Stomach smooth muscle (tissue), 2 donors: ENCODE measurements at regions not wholly inside any gene's neighbourhood (a gene's known extent, or its start where the extent isn't known, plus 50 kb on each side); places are given as distances from the start of the nearest gene placed in this dataset.

Experiments used
- H3K27ac ChIP-seq: one replicate; pipeline ENCODE4 v1.7.0; 2013; ENCODE audit warnings: mild to moderate bottlenecking, low read length, inconsistent platforms
- H3K27me3 ChIP-seq, 2 donors: one replicate each; pipeline ENCODE4 v1.7.0; 2013; ENCODE audit warnings: low read length in 2 of 2; ENCODE audit not compliant: insufficient read depth in 2 of 2, control insufficient read depth in 1 of 2
- H3K36me3 ChIP-seq, 2 donors: one replicate each; pipeline ENCODE4 v1.7.0; 2013; ENCODE audit warnings: low read length in 2 of 2; ENCODE audit not compliant: control insufficient read depth in 2 of 2, insufficient read depth in 2 of 2
- H3K4me1 ChIP-seq: one replicate; pipeline ENCODE4 v1.7.0; 2013; ENCODE audit warnings: low read length; ENCODE audit not compliant: control insufficient read depth, insufficient read depth
- H3K4me3 ChIP-seq, 2 donors: one replicate each; pipeline ENCODE4 v1.7.0; 2013; ENCODE audit warnings: low read length in 2 of 2
- H3K9ac ChIP-seq, 2 donors: one replicate each; pipeline ENCODE4 v1.7.0; 2013; ENCODE audit warnings: low read length in 2 of 2, mild to moderate bottlenecking in 1 of 2
- H3K9me3 ChIP-seq, 2 donors: one replicate each; pipeline ENCODE4 v1.7.0; 2013; ENCODE audit warnings: low read length in 2 of 2; ENCODE audit not compliant: control insufficient read depth in 2 of 2
- donor health status: healthy.
- donor health status: Pancreatic carcinoma.

GRCh38 chr10:111703986-111704385 lies 479.6 kb downstream of the GPAM start:
- H3K27ac ChIP-seq, result no peak overlapping the region
- no peak overlapping the region for H3K4me3 ChIP-seq
- H3K36me3 ChIP-seq, result no peaks in the 10 kb centered on the region
- H3K9ac ChIP-seq, result no peak overlapping the region
- peaks cover 0 to 3% of the 10 kb centered on the region in 2 donors for H3K9me3 ChIP-seq
- H3K27me3 ChIP-seq, result no peaks in the 10 kb centered on the region
- H3K4me1 ChIP-seq, result no peaks in the 10 kb centered on the region

GRCh38 chr10:111705021-111705420 lies 478.5 kb downstream of the GPAM start:
- Histone ChIP-seq H3K27ac (no peak overlapping the region), H3K9ac (no peak overlapping the region), H3K36me3 (no peaks in the 10 kb centered on the region), H3K27me3 (no peaks in the 10 kb centered on the region), H3K4me3 (no peak overlapping the region), H3K4me1 (no peaks in the 10 kb centered on the region), H3K9me3 (peaks cover 0 to 3% of the 10 kb centered on the region in 2 donors)

- Histone ChIP-seq H3K27ac (no peak overlapping the region), H3K27me3 (no peaks in the 10 kb centered on the region), H3K9ac (no peak overlapping the region), H3K4me1 (no peaks in the 10 kb centered on the region), H3K36me3 (no peaks in the 10 kb centered on the region), H3K4me3 (no peak overlapping the region), H3K9me3 (peaks cover 0 to 3% of the 10 kb centered on the region in 2 donors)
These were observed 477.2 kb downstream of the GPAM start for GRCh38 chr10:111706331-111706730.

- H3K4me3 ChIP-seq, result no peak overlapping the region
- no peaks in the 10 kb centered on the region for H3K27me3 ChIP-seq
- H3K27ac ChIP-seq, result no peak overlapping the region
These were observed 476.5 kb downstream of the GPAM start for GRCh38 chr10:111707076-111707475.

GRCh38 chr10:111709603-111710002 lies 474.0 kb downstream of the GPAM start:
- H3K9ac ChIP-seq, result no peak overlapping the region
- no peaks in the 10 kb centered on the region for H3K4me1 ChIP-seq
- H3K27me3 ChIP-seq, result no peaks in the 10 kb centered on the region
- no peaks in the 10 kb centered on the region for H3K36me3 ChIP-seq
- H3K9me3 ChIP-seq, result peaks cover 0 to 5% of the 10 kb centered on the region in 2 donors
- no peak overlapping the region for H3K27ac ChIP-seq
- no peak overlapping the region for H3K4me3 ChIP-seq

More at GRCh38 chr10:111707076-111707475, 476.5 kb downstream of the GPAM start:
- no peaks in the 10 kb centered on the region for H3K4me1 ChIP-seq
- H3K9me3 ChIP-seq, result peaks cover 0 to 3% of the 10 kb centered on the region in 2 donors
- H3K36me3 ChIP-seq, result no peaks in the 10 kb centered on the region
- no peak overlapping the region for H3K9ac ChIP-seq

GRCh38 chr10:111716032-111716431 lies 467.5 kb downstream of the GPAM start:
- Histone ChIP-seq H3K4me1 (no peaks in the 10 kb centered on the region), H3K27me3 (no peaks in the 10 kb centered on the region), H3K27ac (no peak overlapping the region), H3K36me3 (no peaks in the 10 kb centered on the region), H3K9me3 (peaks cover 0 to 13% of the 10 kb centered on the region in 2 donors), H3K9ac (no peak overlapping the region), H3K4me3 (no peak overlapping the region)

GRCh38 chr10:111724121-111724520 lies 459.4 kb downstream of the GPAM start:
- no peaks in the 10 kb centered on the region for H3K9me3 ChIP-seq
- H3K9ac ChIP-seq, result no peak overlapping the region
- H3K4me1 ChIP-seq, result no peaks in the 10 kb centered on the region
- no peaks in the 10 kb centered on the region for H3K36me3 ChIP-seq
- no peak overlapping the region for H3K27ac ChIP-seq
- H3K27me3 ChIP-seq, result no peaks in the 10 kb centered on the region
- H3K4me3 ChIP-seq, result no peak overlapping the region

GRCh38 chr10:111725050-111725449 lies 458.5 kb downstream of the GPAM start:
- H3K4me1 ChIP-seq, result no peaks in the 10 kb centered on the region
- no peaks in the 10 kb centered on the region for H3K9me3 ChIP-seq
- no peak overlapping the region for H3K9ac ChIP-seq
- H3K27me3 ChIP-seq, result no peaks in the 10 kb centered on the region
- no peaks in the 10 kb centered on the region for H3K36me3 ChIP-seq
- H3K27ac ChIP-seq, result no peak overlapping the region
- H3K4me3 ChIP-seq, result no peak overlapping the region

- Histone ChIP-seq H3K4me3 (no peak overlapping the region), H3K4me1 (no peaks in the 10 kb centered on the region), H3K27me3 (no peaks in the 10 kb centered on the region), H3K9me3 (peaks cover 0 to 2% of the 10 kb centered on the region in 2 donors), H3K36me3 (no peaks in the 10 kb centered on the region), H3K27ac (no peak overlapping the region), H3K9ac (no peak overlapping the region)
These were observed 451.3 kb downstream of the GPAM start for GRCh38 chr10:111732166-111732785.

- H3K9ac ChIP-seq, result no peak overlapping the region
- no peak overlapping the region for H3K27ac ChIP-seq
- no peaks in the 10 kb centered on the region for H3K4me1 ChIP-seq
- H3K36me3 ChIP-seq, result no peaks in the 10 kb centered on the region
- H3K9me3 ChIP-seq, result peaks cover 0 to 2% of the 10 kb centered on the region in 2 donors
- no peak overlapping the region for H3K4me3 ChIP-seq
- no peaks in the 10 kb centered on the region for H3K27me3 ChIP-seq
These were observed 444.3 kb downstream of the GPAM start for GRCh38 chr10:111739125-111739873.

GRCh38 chr10:111739874-111740139 lies 443.8 kb downstream of the GPAM start:
- H3K9ac ChIP-seq, result no peak overlapping the region
- no peaks in the 10 kb centered on the region for H3K27me3 ChIP-seq
- no peak overlapping the region for H3K27ac ChIP-seq
- no peaks in the 10 kb centered on the region for H3K4me1 ChIP-seq
- H3K4me3 ChIP-seq, result no peak overlapping the region
- no peaks in the 10 kb centered on the region for H3K36me3 ChIP-seq
- H3K9me3 ChIP-seq, result peaks cover 0 to under 1% of the 10 kb centered on the region in 2 donors
